Endothelial cell of umbilical vein (primary cell): ENCODE measurements at regions not wholly inside any gene's neighbourhood (a gene's known extent, or its start where the extent isn't known, plus 50 kb on each side); places are given as distances from the start of the nearest gene placed in this dataset.
A peak's percentile ranks its signal among the peaks of the same experiment; 100 is the strongest.

Source experiments
- BruUV-seq: library from RNA; stranded (reverse); fragments of 400-500 nt; replicated peaks from 2 replicates; lab custom pipeline; 2021; lab: Mats Ljungman, UMichigan
- CTCF ChIA-PET: fragments of 300-600, 350-600 bp; sonication (Branson Sonifier 250); formaldehyde crosslinking; loops from one replicate; lab custom pipeline; 2021; ENCODE audit warnings: antibody characterized with exemption, inconsistent platforms; lab: Charles Lee
- POLR2A ChIA-PET: fragments of 300-600, 350-600 bp; sonication (Branson Sonifier 250); formaldehyde crosslinking; loops from one replicate; lab custom pipeline; 2021; ENCODE audit warnings: antibody characterized with exemption, inconsistent platforms; lab: Charles Lee
- DNase-seq: peaks from one replicate; pipeline ENCODE4 v3.0.0-alpha.2; 2011; ENCODE audit warnings: low read depth, low spot score
- FAIRE-seq: peaks from 2 replicates; lab custom pipeline; 2011; peaks lifted over from hg19 to GRCh38; lab: Jason Lieb, UNC
- H2AFZ ChIP-seq: 2 replicates; pipeline ENCODE4 v1.6.0; 2012; ENCODE audit warnings: low read depth, low read length, control low read depth, inconsistent platforms
- H3K27ac ChIP-seq: 2 replicates; pipeline ENCODE4 v1.5.1; 2011; ENCODE audit warnings: low read depth, mild to moderate bottlenecking, control low read depth, low read length, moderate library complexity; ENCODE audit not compliant: insufficient read depth
- H3K27me3 ChIP-seq, 2 experiments: 2 replicates each; pipeline versions ENCODE4 v1.6.0 to v1.6.1; 2011; ENCODE audit warnings: low read length in 2 of 2, mixed read lengths in 1 of 2; ENCODE audit not compliant: control insufficient read depth in 2 of 2, insufficient read depth in 2 of 2
- H3K36me3 ChIP-seq, 2 experiments: 2 replicates in 1 of 2; 3 replicates in 1 of 2; pipeline ENCODE4 v1.5.1; 2011; ENCODE audit warnings: low read length in 2 of 2, mild to moderate bottlenecking in 1 of 2, moderate library complexity in 1 of 2; ENCODE audit not compliant: control insufficient read depth in 2 of 2, insufficient read depth in 2 of 2; ENCODE audit errors: extremely low read depth in 1 of 2
- H3K4me1 ChIP-seq: 3 replicates; pipeline ENCODE4 v1.5.1; 2011; ENCODE audit warnings: mild to moderate bottlenecking, low read length; ENCODE audit not compliant: control insufficient read depth, insufficient read depth; ENCODE audit errors: extremely low read depth
- H3K4me2 ChIP-seq: 2 replicates; pipeline ENCODE4 v1.6.1; 2011; ENCODE audit warnings: low read length, control low read depth, mixed read lengths; ENCODE audit not compliant: insufficient read depth
- H3K4me3 ChIP-seq, 3 experiments: fragments of 200-600 bp in 1 of 3; sonication (generic), shearing (Covaris generic) in 1 of 3; replicated peaks in 1 of 3; 2 replicates each; pipeline ENCODE4 v1.5.1; 2011 to 2016; ENCODE audit warnings: control low read depth in 3 of 3, low read length in 3 of 3, mild to moderate bottlenecking in 2 of 3, inconsistent platforms in 1 of 3, low read depth in 1 of 3, moderate library complexity in 1 of 3; ENCODE audit not compliant: insufficient read depth in 1 of 3
- H3K79me2 ChIP-seq: 2 replicates; pipeline ENCODE4 v1.6.0; 2012; ENCODE audit warnings: low read length, inconsistent platforms; ENCODE audit not compliant: control insufficient read depth, insufficient read depth
- H3K9ac ChIP-seq: replicated peaks from 2 replicates; pipeline ENCODE3; 2011; ENCODE audit warnings: low read length, control low read depth; ENCODE audit not compliant: insufficient read depth; ENCODE audit errors: extremely low read depth
- H3K9me1 ChIP-seq: replicated peaks from 3 replicates; pipeline ENCODE4 v1.6.0; 2011; ENCODE audit warnings: mild to moderate bottlenecking, low read length; ENCODE audit not compliant: control insufficient read depth, insufficient read depth; ENCODE audit errors: extremely low read depth
- H3K9me3 ChIP-seq: replicated peaks from 2 replicates; pipeline ENCODE4 v1.5.1; 2012; ENCODE audit warnings: low read length, inconsistent platforms; ENCODE audit not compliant: control insufficient read depth, insufficient read depth
- H4K20me1 ChIP-seq: replicated peaks from 2 replicates; pipeline ENCODE3; 2011; ENCODE audit warnings: mild to moderate bottlenecking, low read length; ENCODE audit not compliant: control insufficient read depth, insufficient read depth; ENCODE audit errors: extremely low read depth
- EZH2 ChIP-seq: IDR thresholded peaks from 2 replicates; pipeline ENCODE4 v1.6.1; 2012; ENCODE audit warnings: borderline replicate concordance, low read depth, mild to moderate bottlenecking, moderate library complexity, low read length, inconsistent platforms; ENCODE audit not compliant: severe bottlenecking
- FOS ChIP-seq: IDR thresholded peaks from 2 replicates; pipeline ENCODE4 v1.6.1; 2011; ENCODE audit warnings: mild to moderate bottlenecking, low read length, moderate library complexity, borderline replicate concordance; ENCODE audit not compliant: insufficient read depth
- GATA2 ChIP-seq: IDR thresholded peaks from 2 replicates; pipeline ENCODE4 v1.7.0; 2011; ENCODE audit warnings: low read depth, mild to moderate bottlenecking, moderate library complexity, mixed read lengths, low read length; ENCODE audit not compliant: insufficient read length, insufficient read depth
- JUN ChIP-seq: IDR thresholded peaks from 2 replicates; pipeline ENCODE4 v1.6.1; 2011; ENCODE audit warnings: borderline replicate concordance, low read depth; ENCODE audit not compliant: insufficient read length, insufficient read depth
- MYC ChIP-seq: IDR thresholded peaks from one replicate; pipeline ENCODE4 v1.6.1; 2011; ENCODE audit warnings: mild to moderate bottlenecking, low read depth, low read length
- POLR2A ChIP-seq: IDR thresholded peaks from 2 replicates; pipeline ENCODE4 v1.6.1; 2012; ENCODE audit warnings: low read depth, mild to moderate bottlenecking, control low read depth, low read length
- POLR2AphosphoS5 ChIP-seq: IDR thresholded peaks from 2 replicates; pipeline ENCODE4 v1.6.1; 2012; ENCODE audit warnings: low read depth, mild to moderate bottlenecking, control low read depth, low read length, moderate library complexity; ENCODE audit not compliant: insufficient read depth
- dilution Hi-C: fragments of 300-500 bp; cut with MboI; formaldehyde crosslinking; loops from one replicate; pipeline ENCODE4 v1.15.0; 2019; ENCODE audit warnings: low sequenced_read_pairs; ENCODE audit not compliant: extremely low pct_ligation_motif_present
- intact Hi-C: fragments of 100-400 bp; cut with micrococcal nuclease; formaldehyde crosslinking; loops from one replicate; pipeline ENCODE4 v1.10.0; 2022
- TF ChIP-seq, protein P1 (sequence below): IDR thresholded peaks from 2 replicates; pipeline ENCODE4 v1.6.1; 2011; ENCODE audit not compliant: insufficient read depth, insufficient read length
- TF ChIP-seq, protein P2 (sequence below), 2 donors: IDR thresholded peaks; 1 replicate in 1 of 2; 2 replicates in 1 of 2; pipeline ENCODE4 v1.5.1; 2011; ENCODE audit warnings: low read length in 2 of 2, mild to moderate bottlenecking in 2 of 2, moderate library complexity in 2 of 2, control low read depth in 1 of 2, inconsistent platforms in 1 of 2, low read depth in 1 of 2; ENCODE audit not compliant: insufficient read depth in 1 of 2; ENCODE audit errors: extremely low read depth in 1 of 2

DNA sequence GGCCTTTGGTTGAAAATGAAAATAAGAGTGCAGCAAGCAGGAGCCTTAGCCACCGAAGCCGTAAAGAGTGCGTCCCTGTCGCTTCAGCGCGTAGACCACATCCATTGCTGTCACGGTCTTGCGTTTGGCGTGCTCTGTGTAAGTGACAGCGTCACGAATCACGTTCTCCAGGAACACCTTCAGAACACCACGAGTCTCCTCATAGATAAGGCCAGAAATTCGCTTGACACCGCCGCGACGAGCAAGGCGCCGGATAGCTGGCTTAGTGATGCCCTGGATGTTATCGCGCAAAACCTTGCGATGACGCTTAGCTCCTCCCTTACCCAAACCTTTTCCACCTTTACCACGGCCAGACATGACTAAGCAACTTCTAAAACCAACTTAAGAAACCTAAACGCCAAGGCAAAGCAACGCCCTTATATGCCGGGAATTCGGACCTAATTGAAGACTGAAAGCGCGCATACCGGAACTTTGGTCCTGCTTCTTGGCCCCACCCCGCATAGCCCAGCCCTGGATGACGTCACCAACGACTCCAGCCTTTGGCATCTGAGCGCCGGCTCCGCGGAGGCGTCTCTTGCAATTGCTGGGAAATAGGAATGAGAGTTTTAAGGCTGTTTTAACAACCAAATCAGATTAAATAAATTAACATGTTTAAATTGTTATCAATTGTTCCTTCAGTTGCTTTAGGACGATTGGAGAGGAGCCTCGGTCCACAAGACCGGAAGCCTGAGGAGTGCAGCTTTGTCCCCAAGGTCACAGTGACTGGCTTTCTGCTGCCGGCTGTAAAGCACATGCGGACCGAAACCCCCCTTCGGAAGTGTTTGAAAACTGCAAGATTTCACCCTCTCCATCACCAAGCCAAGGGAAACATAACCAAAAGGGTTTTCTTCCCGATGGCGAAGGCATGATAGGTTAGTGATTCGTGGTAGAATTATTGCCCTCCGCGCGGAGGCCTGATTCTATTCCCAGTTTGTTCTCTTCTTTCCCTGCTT is 79.6 kb upstream of the BTN3A2 start:
- Histone ChIP-seq H3K36me3 (no peaks in the 10 kb centered on the region), H3K27me3 (no peaks in the 10 kb centered on the region), H3K9ac (peak overlapping the region; percentile 80), H3K9me3 (no peaks in the 10 kb centered on the region), H2AFZ (peak overlapping the region; percentile 8), H3K4me3 (peak overlapping the region; percentile 5 to 68 (median 58)), H3K27ac (peak overlapping the region; percentile 68), H4K20me1 (no peaks in the 10 kb centered on the region), H3K9me1 (no peaks in the 10 kb centered on the region), H3K4me2 (peak overlapping the region; percentile 75), H3K4me1 (no peaks in the 10 kb centered on the region), H3K79me2 (no peaks in the 10 kb centered on the region)
- TF ChIP-seq POLR2AphosphoS5 (peak; percentile 98), POLR2A (peak; percentile 99), FOS (peak; percentile 67), MYC (no peak), EZH2 (no peak), JUN (peak; percentile 89), GATA2 (peak; percentile 56)
- TF ChIP-seq, protein P1, sequence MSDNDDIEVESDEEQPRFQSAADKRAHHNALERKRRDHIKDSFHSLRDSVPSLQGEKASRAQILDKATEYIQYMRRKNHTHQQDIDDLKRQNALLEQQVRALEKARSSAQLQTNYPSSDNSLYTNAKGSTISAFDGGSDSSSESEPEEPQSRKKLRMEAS: no peak
- TF ChIP-seq, protein P2, sequence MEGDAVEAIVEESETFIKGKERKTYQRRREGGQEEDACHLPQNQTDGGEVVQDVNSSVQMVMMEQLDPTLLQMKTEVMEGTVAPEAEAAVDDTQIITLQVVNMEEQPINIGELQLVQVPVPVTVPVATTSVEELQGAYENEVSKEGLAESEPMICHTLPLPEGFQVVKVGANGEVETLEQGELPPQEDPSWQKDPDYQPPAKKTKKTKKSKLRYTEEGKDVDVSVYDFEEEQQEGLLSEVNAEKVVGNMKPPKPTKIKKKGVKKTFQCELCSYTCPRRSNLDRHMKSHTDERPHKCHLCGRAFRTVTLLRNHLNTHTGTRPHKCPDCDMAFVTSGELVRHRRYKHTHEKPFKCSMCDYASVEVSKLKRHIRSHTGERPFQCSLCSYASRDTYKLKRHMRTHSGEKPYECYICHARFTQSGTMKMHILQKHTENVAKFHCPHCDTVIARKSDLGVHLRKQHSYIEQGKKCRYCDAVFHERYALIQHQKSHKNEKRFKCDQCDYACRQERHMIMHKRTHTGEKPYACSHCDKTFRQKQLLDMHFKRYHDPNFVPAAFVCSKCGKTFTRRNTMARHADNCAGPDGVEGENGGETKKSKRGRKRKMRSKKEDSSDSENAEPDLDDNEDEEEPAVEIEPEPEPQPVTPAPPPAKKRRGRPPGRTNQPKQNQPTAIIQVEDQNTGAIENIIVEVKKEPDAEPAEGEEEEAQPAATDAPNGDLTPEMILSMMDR (IDR thresholded peaks at IDR 0.05; ENCODE audit: extremely low read depth in 1 of 2, insufficient read depth in 1 of 2, low read depth in 1 of 2, low read length in 2 of 2): no peak
- FAIRE-seq (peak; percentile 98), DNase-seq (peak; percentile 98)
- intact Hi-C loops (loop anchor here (1.0 to 10.0 kb wide), 11 partner anchors 11 to 1529 kb away; a partner anchor contains a TSS), dilution Hi-C loops (no loop called here)
- BruUV-seq: TSS peak; percentile 100
- ChIA-PET CTCF (interaction anchor here (1.0 to 3.3 kb wide), 8 partner anchors 12 to 310 kb away, joined by 4 to 23 read pairs (median 6); a partner anchor contains a TSS), POLR2A (interaction anchor here (0.6 to 2.3 kb wide), 5 partner anchors 12 to 162 kb away, joined by 3 to 26 read pairs (median 6); a partner anchor contains a TSS)
